Right atrium auricular region (tissue), 2 donors: ENCODE measurements at regions not wholly inside any gene's neighbourhood (a gene's known extent, or its start where the extent isn't known, plus 50 kb on each side); places are given as distances from the start of the nearest gene placed in this dataset.

Experiments used
- DNase-seq: peaks from one replicate; pipeline ENCODE4 v3.0.0-alpha.2; 2019; ENCODE audit warnings: low spot score
- H3K27ac ChIP-seq, 2 donors: fragments of 200-600 bp; sonication (generic); 1 replicate in 1 of 2; 2 replicates in 1 of 2; pipeline ENCODE4 v1.5.1; 2016 to 2019
- H3K27me3 ChIP-seq, 2 donors: fragments of 200-600 bp; sonication (generic); one replicate each; pipeline versions ENCODE4 v1.5.1 to v1.6.0; 2017 to 2019
- H3K36me3 ChIP-seq: fragments of 200-600 bp; sonication (generic); one replicate; pipeline ENCODE4 v1.5.1; 2016
- H3K4me1 ChIP-seq, 2 donors: fragments of 200-600 bp; sonication (generic); one replicate each; pipeline versions ENCODE4 v1.5.1 to v1.6.0; 2017 to 2019
- H3K4me3 ChIP-seq, 2 donors: fragments of 200-600 bp; sonication (generic); 1 replicate in 1 of 2; 2 replicates in 1 of 2; pipeline ENCODE4 v1.5.1; 2017 to 2019; ENCODE audit warnings: mild to moderate bottlenecking in 1 of 2, moderate library complexity in 1 of 2
- H3K9me3 ChIP-seq, 2 donors: fragments of 200-600 bp; sonication (generic); one replicate each; pipeline ENCODE4 v1.5.1; 2019
- CTCF ChIP-seq, 2 donors: fragments of 200-600 bp; sonication (generic); IDR thresholded peaks; one replicate each; pipeline ENCODE4 v1.5.1; 2019; ENCODE audit warnings: antibody characterized with exemption in 2 of 2

- no peak for TF ChIP-seq CTCF (IDR thresholded peaks at IDR 0.05)
- H3K4me3 ChIP-seq: no peak overlapping the region
- H3K36me3 ChIP-seq: no peaks in the 10 kb centered on the region
- no peaks in the 10 kb centered on the region for H3K4me1 ChIP-seq
- no peak overlapping the region for H3K27ac ChIP-seq
- DNase-seq: no peak
- H3K9me3 ChIP-seq: no peaks in the 10 kb centered on the region
- H3K27me3 ChIP-seq: no peaks in the 10 kb centered on the region
Observed at GRCh38 chr3:117408811-117409210, 699.2 kb downstream of the TUSC7 start.

GRCh38 chr3:117409256-117409655 is 699.7 kb downstream of the TUSC7 start:
- no peak for TF ChIP-seq CTCF (IDR thresholded peaks at IDR 0.05)
- H3K27me3 ChIP-seq: no peaks in the 10 kb centered on the region
- no peak overlapping the region for H3K4me3 ChIP-seq
- no peaks in the 10 kb centered on the region for H3K4me1 ChIP-seq
- H3K36me3 ChIP-seq: no peaks in the 10 kb centered on the region
- H3K27ac ChIP-seq: no peak overlapping the region
- no peaks in the 10 kb centered on the region for H3K9me3 ChIP-seq
- DNase-seq: no peak

GRCh38 chr3:117409701-117410459 is 700.3 kb downstream of the TUSC7 start:
- no peak for TF ChIP-seq CTCF (IDR thresholded peaks at IDR 0.05)
- Histone ChIP-seq H3K36me3 (no peaks in the 10 kb centered on the region), H3K9me3 (no peaks in the 10 kb centered on the region), H3K27me3 (no peaks in the 10 kb centered on the region), H3K27ac (no peak overlapping the region), H3K4me3 (no peak overlapping the region), H3K4me1 (no peaks in the 10 kb centered on the region)
- no peak for DNase-seq

GRCh38 chr3:117411971-117412370 is 702.4 kb downstream of the TUSC7 start:
- TF ChIP-seq CTCF (IDR thresholded peaks at IDR 0.05): no peak
- Histone ChIP-seq H3K27ac (no peak overlapping the region), H3K4me3 (no peak overlapping the region), H3K27me3 (no peaks in the 10 kb centered on the region), H3K4me1 (no peaks in the 10 kb centered on the region), H3K9me3 (no peaks in the 10 kb centered on the region), H3K36me3 (no peaks in the 10 kb centered on the region)
- no peak for DNase-seq

- TF ChIP-seq CTCF (IDR thresholded peaks at IDR 0.05): no peak
- Histone ChIP-seq H3K9me3 (no peaks in the 10 kb centered on the region), H3K4me1 (no peaks in the 10 kb centered on the region), H3K27ac (no peak overlapping the region), H3K27me3 (no peaks in the 10 kb centered on the region), H3K36me3 (no peaks in the 10 kb centered on the region), H3K4me3 (no peak overlapping the region)
- DNase-seq: no peak
Observed at GRCh38 chr3:117417411-117417810, 707.8 kb downstream of the TUSC7 start.

- DNase-seq: no peak
- no peak for TF ChIP-seq CTCF (IDR thresholded peaks at IDR 0.05)
- H3K36me3 ChIP-seq: no peaks in the 10 kb centered on the region
- no peak overlapping the region for H3K4me3 ChIP-seq
- no peak overlapping the region for H3K27ac ChIP-seq
- H3K27me3 ChIP-seq: no peaks in the 10 kb centered on the region
- no peaks in the 10 kb centered on the region for H3K4me1 ChIP-seq
- H3K9me3 ChIP-seq: no peaks in the 10 kb centered on the region
Observed at GRCh38 chr3:117427081-117427480, 717.5 kb downstream of the TUSC7 start.
